ENCODE measurements at regions not wholly inside any gene's neighbourhood (a gene's known extent, or its start where the extent isn't known, plus 50 kb on each side); places are given as distances from the start of the nearest gene placed in this dataset.

DNA sequence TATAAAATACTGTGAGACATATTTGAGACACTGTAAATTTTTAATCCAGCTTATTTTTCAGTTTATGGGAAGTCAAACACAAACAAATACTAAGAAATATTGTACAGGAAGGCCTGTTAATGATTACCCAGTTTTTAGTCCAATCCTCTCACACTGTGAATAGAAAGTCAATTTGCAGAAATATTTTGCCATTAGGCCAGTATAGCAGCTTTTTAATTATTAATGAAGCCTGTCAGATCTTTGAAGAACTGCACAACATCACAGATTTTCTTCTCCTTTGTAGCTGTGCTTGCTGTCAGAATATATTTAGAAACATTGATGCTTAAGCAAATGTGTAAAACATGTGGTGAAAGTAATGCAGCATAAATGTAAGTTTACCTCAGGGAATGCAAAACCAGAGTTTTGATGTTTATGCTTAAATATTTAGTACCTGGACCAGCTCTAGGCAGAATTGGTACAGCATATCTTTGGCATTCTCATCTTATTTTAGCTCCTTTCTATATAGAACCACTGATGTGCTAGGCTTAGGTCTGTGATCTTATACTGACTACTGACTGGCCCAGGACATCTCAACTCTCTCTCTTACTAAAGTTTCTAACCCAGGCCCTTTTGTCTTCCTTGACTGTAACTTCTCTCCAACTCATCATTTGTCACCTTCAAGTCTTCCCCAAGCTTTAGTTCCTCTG, 230.8 kb upstream of the NAV3 start:
- TF ChIP-seq, protein P1, sequence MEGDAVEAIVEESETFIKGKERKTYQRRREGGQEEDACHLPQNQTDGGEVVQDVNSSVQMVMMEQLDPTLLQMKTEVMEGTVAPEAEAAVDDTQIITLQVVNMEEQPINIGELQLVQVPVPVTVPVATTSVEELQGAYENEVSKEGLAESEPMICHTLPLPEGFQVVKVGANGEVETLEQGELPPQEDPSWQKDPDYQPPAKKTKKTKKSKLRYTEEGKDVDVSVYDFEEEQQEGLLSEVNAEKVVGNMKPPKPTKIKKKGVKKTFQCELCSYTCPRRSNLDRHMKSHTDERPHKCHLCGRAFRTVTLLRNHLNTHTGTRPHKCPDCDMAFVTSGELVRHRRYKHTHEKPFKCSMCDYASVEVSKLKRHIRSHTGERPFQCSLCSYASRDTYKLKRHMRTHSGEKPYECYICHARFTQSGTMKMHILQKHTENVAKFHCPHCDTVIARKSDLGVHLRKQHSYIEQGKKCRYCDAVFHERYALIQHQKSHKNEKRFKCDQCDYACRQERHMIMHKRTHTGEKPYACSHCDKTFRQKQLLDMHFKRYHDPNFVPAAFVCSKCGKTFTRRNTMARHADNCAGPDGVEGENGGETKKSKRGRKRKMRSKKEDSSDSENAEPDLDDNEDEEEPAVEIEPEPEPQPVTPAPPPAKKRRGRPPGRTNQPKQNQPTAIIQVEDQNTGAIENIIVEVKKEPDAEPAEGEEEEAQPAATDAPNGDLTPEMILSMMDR (IDR thresholded peaks at IDR 0.05): no peak
- TF ChIP-seq POLR2A (IDR thresholded peaks at IDR 0.05): no peak
